COLO829 (cell line): ENCODE measurements at regions not wholly inside any gene's neighbourhood (a gene's known extent, or its start where the extent isn't known, plus 50 kb on each side); places are given as distances from the start of the nearest gene placed in this dataset.
"Not testable (repeated sequence)": the region's sequence is repeated elsewhere in the genome, so short reads cannot be mapped to it uniquely, and the experiment has no call there.

ENCODE experiments used
- DNase-seq: peaks from one replicate; pipeline ENCODE4 v3.0.0; 2012; ENCODE audit warnings: low spot score

DNA sequence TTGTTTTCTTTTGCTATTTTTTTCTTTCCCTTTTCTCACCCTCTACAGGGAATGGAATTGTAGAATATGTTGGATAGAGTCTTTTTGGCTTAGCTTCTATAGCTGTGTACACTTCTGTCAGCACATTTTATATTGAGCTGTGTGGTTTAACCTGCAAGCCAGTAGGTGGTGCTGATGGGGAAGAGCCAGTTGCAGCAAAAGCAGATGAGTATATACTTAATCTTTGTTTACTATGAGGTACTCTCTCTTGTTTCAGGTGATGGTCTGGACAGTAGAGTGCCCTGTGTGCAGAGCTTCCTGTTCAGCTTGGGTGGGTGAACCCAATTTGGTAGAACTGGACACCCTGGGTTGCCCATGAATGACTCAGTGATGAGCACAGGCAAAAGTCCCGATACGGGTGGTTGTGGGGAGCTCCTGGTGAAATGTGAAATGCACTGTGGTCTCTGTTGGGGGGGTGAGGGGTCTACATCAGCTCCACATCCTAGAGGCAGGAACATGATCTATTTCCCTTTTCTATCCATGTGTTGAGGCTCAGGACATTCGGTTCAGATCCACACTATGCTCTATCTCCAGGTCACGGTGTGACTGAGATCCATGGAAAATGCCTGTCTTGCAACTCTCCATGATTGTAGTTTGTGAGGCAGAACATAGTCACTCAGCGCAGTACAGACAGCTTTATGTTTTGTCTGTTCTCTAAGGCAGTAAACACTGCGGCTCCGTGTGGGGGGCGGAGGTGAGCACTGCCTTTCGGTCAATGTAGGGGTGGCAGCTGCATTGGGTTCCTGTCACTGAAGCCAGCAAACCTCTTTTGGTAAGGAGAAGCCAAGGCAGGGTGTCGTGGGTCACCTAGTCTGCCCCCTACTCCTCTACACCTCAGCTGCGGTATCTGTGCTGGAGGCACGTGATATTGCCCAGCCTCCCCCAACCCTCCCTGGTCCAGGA lies 353.2 kb downstream of the PRR16 start:
- peak; percentile 5 for DNase-seq

DNA sequence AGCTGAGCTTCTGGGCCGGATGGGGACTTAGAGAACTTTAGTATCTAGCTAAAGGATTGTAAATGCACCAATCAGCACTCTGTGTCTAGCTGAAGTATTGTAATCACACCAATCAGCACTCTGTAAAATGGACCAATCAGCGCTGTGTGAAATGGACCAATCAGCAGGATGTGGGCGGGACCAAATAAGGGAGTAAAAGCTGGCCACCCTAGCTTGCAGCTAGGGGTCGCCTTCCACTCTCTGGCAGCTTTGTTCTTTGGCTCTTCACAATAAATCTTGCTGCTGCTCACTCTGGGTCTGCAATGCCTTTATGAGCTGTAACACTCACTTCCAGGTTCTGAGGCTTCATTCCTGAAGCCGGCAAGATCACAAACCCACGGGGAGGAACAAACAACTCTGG lies 354.0 kb downstream of the PRR16 start:
- DNase-seq: no peak

DNA sequence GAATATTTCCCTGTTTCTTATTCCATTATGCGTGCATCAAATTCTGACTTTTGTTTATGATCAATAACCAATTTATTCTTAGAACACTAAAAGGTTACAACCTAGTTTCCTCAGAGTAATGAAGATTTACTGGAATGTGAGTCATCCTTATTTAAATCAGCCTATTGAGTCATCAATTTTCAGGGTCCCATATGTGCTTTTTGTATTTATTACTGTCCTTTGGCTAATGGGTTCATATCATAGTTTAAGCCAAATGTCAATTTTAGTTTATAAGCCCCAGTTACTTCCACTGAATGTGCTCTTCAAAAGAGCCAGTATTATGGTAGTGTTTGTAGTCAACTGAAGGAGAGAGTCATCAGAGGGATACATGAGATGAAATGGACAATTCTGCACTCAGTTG lies 359.2 kb downstream of the PRR16 start:
- no peak for DNase-seq

DNA sequence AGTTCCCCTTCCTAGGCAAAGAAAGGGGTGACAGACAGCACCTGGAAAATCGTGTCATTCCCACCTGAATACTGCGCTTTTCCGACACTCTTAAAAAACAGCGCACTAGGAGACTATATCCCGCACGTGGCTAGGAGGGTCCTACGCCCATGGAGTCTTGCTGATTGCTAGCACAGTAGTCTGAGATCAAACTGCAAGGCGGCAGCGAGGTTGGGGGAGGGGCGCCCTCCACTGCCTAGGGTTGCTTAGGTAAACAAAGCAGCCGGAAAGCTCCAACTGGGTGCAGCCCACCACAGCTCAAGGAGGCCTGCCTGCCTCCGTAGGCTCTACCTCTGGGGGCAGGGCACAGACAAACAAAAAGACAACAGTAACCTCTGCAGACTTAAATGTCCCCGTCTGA lies 367.5 kb downstream of the PRR16 start:
- not testable (repeated sequence) for DNase-seq

DNA sequence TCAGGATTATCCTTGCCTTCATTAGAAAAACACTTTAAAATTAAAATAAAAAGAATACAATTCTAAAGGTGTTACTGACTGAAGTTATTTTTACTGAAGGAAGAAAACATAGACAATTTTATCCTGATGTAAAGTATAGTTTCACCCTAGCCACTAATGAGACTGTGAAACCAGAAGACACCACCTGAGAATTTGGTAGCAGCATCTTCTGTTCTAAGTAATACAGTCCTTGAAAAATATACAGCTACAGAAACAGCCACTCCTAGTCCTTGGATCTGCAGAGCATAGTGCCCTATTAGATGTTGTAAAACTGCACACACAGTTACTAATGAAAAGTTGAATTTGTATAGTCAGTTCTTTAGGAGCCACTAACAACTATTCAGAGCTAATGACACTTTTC lies 377.7 kb downstream of the PRR16 start:
- DNase-seq: no peak

DNA sequence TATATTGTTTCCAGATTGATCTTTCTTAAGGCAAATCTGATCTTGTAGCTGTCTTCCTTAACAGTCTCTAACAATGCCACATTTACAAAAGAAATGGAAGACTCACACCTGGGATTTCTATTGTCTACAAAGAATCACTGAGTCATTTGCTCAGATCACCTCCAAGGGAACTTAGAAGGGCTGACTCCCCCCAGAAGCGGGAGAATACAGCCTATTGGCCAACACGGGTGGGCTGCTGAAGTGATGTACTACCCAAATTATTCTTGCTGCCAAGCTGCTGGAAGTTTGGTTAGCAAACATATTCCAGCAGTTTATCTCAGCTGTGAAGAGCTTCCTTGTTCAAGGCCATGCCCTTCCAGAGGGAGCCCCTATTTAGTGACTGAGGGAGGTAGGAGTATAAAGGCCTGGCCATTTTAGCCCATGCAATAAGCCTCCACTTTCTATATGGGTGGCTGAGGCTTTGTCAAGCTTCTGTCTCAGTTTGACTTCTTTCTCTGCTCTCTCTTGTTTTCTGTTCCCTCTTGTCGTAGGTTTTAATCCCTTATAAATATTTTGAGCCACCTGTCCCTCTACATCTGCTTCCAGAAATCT lies 379.4 kb downstream of the PRR16 start:
- no peak for DNase-seq

DNA sequence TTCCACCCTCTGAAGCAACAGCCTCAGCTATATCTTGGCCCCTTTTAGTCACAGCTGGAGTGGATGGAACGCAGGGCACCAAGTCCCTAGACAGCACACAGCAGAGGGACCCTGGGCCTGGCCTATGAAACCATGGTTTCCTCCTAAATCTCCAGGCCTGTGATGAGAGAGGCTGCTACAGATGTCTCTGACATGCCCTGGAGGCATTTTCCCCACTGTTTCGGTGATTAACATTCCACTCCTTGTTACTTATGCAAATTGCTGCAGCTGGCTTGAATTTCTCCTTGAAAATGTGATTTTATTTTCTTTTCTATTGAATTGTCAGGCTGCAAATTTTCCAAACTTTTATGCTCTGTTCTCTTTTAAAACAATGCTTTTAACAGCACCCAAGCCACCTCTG lies 384.8 kb downstream of the PRR16 start:
- DNase-seq: no peak

DNA sequence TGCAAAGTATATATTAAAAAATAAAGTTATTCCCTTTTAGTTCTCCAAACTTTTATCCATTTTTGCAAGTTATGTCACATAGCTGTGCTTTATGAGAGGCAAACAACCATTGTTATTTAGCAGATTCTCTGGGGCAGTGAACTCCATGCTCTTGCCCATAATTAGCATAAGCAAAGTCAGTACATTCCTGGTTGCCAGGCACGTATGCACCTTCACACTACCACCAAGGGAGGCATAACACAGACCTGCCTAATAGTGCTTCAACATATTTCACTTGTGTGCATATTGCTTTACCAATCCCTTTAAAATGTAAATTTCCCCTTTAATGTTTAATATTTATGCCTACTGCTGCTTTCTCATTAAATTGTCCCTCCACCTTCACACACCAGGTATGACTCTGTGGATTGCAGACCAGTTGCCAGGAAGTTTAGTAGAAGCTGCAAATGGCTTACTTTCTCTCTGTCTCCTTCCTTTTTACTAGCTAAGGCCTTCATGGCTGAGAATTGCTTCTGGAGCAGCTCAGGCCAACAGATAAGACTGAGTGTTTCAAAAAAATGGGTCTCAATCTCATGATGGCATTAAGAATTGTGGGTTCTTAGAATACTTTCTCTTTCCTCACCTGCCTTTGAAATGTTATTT lies 388.2 kb downstream of the PRR16 start:
- no peak for DNase-seq

DNA sequence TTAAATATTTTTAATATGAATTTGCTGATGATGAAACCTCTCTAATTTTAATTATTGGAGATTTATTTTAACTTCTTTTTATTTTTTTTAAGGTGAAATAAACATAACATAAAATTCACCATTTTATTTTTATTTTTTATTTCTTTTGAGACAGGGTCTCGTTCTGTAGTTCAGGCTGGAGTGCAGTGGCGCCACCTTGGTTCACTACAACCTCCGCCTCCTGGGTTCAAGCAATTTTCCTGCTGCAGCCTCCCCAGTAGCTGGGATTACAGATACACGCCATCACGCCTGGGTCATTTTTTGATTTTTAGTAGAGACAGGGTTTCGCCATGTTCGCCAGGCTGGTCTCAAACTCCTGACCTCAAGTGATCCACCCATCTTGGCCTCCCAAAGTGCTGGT lies 402.9 kb downstream of the PRR16 start:
- DNase-seq: no peak

DNA sequence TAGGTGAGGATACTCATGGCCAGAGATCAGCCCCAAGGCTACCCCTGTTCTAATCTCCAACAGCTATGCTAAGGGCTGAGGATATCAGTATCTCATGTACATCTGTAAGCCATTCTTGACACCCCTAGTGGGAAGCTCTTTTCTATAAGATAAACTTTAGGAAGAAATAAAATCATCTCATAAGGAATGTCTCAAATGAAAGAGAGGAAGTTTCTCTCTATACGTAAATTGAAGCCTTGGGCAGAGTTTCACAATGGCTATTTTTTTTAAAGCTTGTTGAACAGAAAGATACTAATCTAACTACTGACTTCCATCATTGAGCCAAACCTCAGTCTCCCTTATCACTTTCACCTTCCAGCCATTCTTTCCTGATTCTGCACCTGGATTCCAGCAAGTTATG lies 405.7 kb downstream of the PRR16 start:
- DNase-seq: no peak

DNA sequence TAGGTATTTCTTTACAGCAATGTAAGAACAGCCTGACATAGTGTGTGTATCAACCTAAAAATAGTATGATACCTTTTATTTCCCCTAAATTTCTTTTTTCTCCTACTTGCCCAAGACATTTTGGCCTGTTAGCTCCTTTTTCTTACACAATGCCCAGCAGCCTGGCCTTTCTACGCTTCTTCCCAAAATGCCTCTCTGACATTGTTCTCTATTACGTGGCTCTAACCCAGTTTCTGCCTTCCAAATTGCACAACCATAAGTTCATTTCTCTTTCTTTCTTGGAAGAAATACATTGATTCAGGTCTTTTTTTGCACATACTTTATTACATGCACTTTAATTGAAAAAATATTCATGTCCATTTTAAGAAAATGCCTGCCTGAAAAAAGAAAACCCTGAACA lies 408.2 kb downstream of the PRR16 start:
- no peak for DNase-seq

DNA sequence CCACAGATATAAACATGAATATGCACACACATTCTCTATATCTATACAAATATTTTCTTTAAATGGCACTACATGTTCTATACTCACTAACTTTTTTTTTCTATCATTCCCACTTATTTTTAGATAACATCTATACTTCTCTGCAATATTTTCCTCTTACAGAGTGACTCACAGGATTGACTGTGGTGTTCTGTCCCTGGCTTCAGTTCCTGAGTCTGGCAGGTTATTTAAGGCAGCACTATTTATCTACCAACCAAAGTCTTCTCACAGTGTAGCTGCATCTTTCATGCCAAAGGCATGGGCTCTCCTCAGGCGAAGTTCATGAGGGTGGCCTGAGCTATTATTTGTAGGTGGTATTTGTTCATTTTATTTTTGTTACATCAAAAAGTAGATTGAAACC lies 409.0 kb downstream of the PRR16 start:
- DNase-seq: peak; percentile 10

DNA sequence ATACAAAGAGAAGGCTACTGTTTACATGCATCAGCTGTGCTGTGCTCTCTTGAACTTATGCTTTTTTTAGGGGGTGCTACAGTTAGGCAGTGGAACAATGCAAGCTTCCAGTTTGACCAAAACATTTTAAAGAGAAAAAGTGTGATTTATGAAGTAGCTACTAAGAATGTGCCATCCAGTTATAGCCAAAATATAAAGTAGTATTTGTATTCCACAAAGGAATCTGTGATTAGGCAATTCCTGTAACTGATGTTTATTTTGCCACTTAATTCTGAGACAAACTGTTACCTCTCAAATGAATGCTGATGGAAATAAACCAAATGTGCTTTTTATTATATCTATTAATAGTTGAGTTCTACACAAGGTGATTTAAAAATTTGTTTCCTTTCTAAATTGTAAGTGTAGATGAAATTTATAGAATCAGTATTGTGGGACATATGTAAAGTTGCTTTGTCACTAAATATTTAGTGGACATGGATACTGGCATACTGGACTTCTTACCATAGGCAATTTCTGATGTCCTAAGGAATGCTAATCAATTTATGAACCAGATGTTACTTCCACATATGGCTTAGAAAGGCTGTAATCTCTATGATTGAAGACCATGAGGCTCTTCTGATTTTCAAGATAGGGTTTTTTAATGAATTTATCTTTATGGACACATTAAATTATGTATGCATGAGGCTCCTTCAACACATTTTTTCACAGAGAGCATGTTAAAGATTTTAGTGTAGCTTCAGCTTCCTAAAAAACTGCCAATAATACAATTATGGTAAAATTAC lies 410.2 kb downstream of the PRR16 start:
- DNase-seq: no peak

DNA sequence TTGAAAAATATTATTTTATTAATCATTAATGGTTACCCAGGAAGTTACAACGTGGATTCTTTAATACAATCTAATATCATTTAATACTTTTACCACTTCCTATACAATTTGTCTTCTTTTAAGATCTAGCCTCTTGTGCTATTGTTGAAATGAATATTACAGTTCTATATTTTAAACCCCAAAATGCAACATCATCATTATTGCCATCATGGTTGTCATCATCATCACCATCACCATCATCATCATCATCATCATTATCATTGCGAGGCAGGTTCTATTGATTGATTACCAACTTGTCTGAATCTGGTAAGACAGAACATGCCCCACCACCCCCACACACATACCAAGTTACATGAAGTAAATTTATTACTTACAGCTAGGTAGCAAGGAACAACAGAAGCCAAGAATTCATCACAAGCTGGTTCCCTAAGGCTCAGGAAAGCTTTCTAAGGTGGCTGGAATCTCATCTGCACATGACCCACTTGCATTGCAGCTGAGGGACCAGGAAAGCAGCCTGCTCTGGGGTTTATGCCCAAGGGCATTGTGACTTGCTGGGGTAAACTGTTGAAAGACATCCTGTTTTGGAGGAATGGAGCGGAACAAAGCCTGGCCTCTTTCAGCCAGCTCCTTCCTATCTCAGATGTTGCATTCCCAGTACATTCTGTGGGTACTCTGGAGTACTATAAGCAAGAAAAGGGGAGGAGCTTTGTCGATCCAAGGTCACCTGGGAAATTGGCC lies 418.1 kb downstream of the PRR16 start:
- DNase-seq: no peak

DNA sequence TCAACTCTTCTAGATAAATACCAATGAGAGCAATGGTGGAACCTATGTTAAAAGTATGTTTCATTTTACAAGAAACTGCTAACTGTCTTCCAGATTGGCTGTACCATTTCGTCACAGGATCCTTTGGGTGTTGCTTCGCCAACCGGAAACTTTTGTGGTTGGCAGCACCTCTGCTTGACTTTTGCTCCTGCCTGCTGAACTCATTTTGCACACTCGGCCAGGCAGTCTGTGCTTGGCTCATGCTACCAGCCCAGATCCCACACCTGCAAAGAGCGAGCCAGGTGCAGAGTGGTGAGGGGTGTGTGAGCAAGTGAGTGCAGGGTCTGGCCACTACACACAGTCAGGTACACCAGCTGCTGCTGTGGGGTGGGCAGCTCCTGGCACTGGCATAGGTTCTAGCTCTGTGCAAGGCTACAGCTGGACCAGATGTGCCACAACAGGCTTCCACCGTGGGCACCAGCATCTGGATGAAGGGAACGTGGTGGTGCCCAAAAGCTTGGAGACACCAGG lies 422.3 kb downstream of the PRR16 start:
- no peak for DNase-seq

DNA sequence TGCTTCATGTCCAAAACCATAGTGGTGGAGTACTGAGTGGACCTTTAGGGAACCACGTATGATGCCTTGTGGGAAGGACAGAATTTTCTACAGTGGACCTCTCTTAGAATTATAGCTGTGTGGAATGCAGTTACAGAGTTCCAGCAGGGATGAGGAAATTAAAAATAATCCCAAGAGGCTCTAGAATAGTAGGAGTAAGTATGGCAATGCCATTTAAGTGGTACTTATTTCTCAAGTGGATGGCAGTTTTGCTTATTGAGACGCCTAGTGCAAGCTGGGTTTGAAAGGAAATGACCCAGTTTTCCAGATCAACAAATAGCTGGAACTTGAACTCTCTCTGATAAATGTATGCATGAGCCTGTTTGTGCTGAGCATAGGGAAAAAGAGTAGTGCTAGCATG lies 431.6 kb downstream of the PRR16 start:
- DNase-seq: no peak

DNA sequence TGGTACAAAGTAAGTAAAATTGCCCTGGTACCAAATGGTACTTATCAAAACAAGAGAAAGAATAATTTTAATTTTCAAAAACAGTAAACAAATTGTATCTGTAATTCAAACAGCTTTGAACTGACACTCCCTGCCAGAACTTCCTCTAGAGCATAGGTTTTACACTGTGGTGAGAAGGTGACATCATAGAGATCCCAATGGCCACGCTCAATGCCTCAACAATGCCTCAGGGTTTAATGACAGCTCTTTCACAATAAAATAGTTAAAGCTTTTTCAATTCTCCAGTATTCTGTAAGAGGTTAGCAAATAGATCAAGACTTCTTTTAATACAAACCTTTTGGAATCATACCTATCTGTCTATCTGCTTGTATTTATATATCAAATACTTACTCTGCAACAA lies 437.1 kb downstream of the PRR16 start:
- no peak for DNase-seq

DNA sequence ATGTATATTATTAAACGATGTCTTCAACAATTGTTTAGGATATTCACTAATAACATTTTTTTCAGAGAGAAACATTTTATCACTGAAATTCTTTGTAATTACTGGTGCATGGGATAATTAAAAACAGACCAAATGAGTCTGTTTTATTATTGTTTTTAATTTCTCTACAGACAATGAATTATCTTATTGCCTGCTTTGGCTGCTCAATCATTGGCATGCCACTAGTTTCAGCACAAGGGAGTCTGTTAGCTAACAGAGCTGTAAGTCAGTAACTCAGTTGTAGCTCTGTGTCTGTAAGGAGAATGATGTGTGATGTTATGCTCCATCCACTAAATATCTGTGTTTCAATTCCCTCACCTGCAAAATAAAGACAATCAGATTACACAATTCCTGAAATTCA lies 443.9 kb downstream of the PRR16 start:
- DNase-seq: no peak

DNA sequence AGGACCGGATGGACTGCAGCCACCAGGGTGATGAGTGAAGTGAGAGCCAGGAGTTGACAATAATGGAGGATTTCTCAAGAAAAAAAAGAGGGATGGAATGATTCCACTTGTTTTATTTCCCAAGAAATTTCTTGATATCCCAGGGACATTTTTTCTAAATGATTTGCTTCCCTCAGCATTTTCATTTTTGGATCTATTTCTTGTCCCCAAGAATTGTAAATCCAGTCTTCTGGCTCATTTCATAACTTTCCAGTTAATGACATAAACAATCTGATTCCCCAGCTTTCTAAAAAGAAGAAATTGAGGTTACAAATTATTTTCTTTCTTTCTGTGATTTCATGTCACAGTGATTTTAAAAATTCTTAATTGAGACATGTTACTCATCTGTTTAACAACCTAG lies 446.5 kb downstream of the PRR16 start:
- DNase-seq: no peak

DNA sequence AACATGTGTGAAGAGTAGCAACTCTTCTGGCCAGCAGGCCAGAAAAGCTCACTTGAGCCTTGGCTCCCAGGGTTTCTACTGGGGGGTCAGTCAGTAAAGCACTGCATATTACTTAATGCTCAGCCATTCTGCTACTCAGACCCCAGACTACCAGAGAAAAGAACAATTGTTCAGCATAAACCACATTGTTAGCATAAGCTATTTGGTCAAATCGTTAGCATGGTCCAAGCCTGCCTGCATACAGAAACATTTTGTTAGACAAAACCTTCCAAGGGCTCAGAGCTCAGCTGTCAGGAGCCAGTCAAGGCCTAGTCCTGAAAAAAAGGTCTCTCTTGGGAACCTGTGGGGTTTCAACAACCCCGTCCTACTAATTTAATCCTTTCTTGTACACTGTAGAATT lies 449.3 kb downstream of the PRR16 start:
- DNase-seq: no peak

DNA sequence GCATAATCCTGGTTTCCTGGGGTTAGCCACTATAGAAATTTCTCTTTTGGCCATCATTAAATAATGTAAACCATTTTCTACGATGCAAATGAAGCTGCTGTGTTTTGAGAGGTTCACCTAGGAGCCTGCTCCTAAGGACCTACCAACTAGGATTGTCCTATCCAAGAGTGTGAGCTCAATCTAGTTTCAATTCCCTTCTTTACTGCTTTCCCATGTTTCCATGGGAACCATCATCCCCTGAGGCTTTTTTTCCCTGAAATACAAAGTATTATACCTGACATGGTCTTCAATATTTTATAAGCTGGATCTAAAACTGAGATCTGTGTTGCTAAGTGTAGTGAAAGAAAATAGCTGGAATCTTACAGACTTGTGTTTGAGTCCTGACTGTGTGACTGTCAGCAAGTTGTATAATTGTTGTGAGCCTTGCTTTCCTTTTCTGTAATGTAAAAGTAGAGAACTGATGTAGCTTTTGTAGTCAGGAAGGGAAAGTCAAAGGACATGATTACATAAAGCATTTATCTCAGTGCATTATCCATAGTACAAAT lies 453.2 kb downstream of the PRR16 start:
- no peak for DNase-seq
